BE2C (cell line): ENCODE measurements at regions not wholly inside any gene's neighbourhood (a gene's known extent, or its start where the extent isn't known, plus 50 kb on each side); places are given as distances from the start of the nearest gene placed in this dataset.

ENCODE experiments used
- DNase-seq: peaks from one replicate; pipeline ENCODE4 v3.0.0-alpha.2; 2020
- H3K27me3 ChIP-seq: fragments of 250-450 bp; sonication (Bioruptor Pico); 2 replicates; pipeline ENCODE4 v1.5.1; 2020; ENCODE audit warnings: mild to moderate bottlenecking
- H3K36me3 ChIP-seq: fragments of 250-450 bp; sonication (Bioruptor Pico); 2 replicates; pipeline ENCODE4 v1.5.1; 2020; ENCODE audit warnings: mild to moderate bottlenecking
- H3K4me1 ChIP-seq: fragments of 250-450 bp; sonication (Bioruptor Pico); 2 replicates; pipeline ENCODE4 v1.5.1; 2020
- H3K4me3 ChIP-seq: 2 replicates; pipeline ENCODE4 v1.5.1; 2011; ENCODE audit warnings: low read depth, low read length
- H3K9me3 ChIP-seq: fragments of 250-450 bp; sonication (Bioruptor Pico); 2 replicates; pipeline ENCODE4 v1.5.1; 2020
- CTCF ChIP-seq: IDR thresholded peaks from 2 replicates; pipeline ENCODE4 v1.5.1; 2012; ENCODE audit warnings: mild to moderate bottlenecking, low read depth, low read length

- H3K9me3 ChIP-seq, result no peaks in the 10 kb centered on the region
- H3K4me3 ChIP-seq, result no peak overlapping the region
- no peaks in the 10 kb centered on the region for H3K27me3 ChIP-seq
- DNase-seq, result no peak
- no peaks in the 10 kb centered on the region; the same call in 1 of the 2 replicates for H3K4me1 ChIP-seq
- TF ChIP-seq CTCF, result no peak
- no peaks in the 10 kb centered on the region for H3K36me3 ChIP-seq
Observed at GRCh38 chr11:93267383-93267782, 63.2 kb upstream of the DEUP1 start.

- no peaks in the 10 kb centered on the region for H3K27me3 ChIP-seq
- H3K4me3 ChIP-seq, result no peak overlapping the region
- no peaks in the 10 kb centered on the region; the same call in 1 of the 2 replicates for H3K4me1 ChIP-seq
- TF ChIP-seq CTCF, result no peak
- no peaks in the 10 kb centered on the region for H3K36me3 ChIP-seq
- H3K9me3 ChIP-seq, result no peaks in the 10 kb centered on the region
- no peak for DNase-seq
Observed at GRCh38 chr11:93268287-93269040, 62.1 kb upstream of the DEUP1 start.

- DNase-seq, result no peak
- TF ChIP-seq CTCF, result no peak
- H3K4me1 ChIP-seq, result no peaks in the 10 kb centered on the region; the same call in 1 of the 2 replicates
- no peaks in the 10 kb centered on the region for H3K27me3 ChIP-seq
- no peaks in the 10 kb centered on the region for H3K36me3 ChIP-seq
- H3K9me3 ChIP-seq, result no peaks in the 10 kb centered on the region
- H3K4me3 ChIP-seq, result no peak overlapping the region
Observed at GRCh38 chr11:93271596-93271995, 58.9 kb upstream of the DEUP1 start.

GRCh38 chr11:93274851-93275250, 55.7 kb upstream of the DEUP1 start:
- no peaks in the 10 kb centered on the region for H3K4me1 ChIP-seq
- H3K9me3 ChIP-seq, result no peaks in the 10 kb centered on the region
- TF ChIP-seq CTCF, result no peak
- DNase-seq, result no peak
- no peaks in the 10 kb centered on the region for H3K27me3 ChIP-seq
- H3K4me3 ChIP-seq, result no peak overlapping the region
- no peaks in the 10 kb centered on the region for H3K36me3 ChIP-seq

- no peak overlapping the region for H3K4me3 ChIP-seq
- no peak for TF ChIP-seq CTCF
- H3K4me1 ChIP-seq, result peaks cover 5% of the 10 kb centered on the region
- no peaks in the 10 kb centered on the region for H3K36me3 ChIP-seq
- H3K9me3 ChIP-seq, result no peaks in the 10 kb centered on the region
- no peaks in the 10 kb centered on the region for H3K27me3 ChIP-seq
- no peak for DNase-seq
Observed at GRCh38 chr11:93278976-93279375, 51.6 kb upstream of the DEUP1 start.

- no peaks in the 10 kb centered on the region for H3K27me3 ChIP-seq
- DNase-seq, result no peak
- H3K4me3 ChIP-seq, result no peak overlapping the region
- peaks cover 5% of the 10 kb centered on the region for H3K4me1 ChIP-seq
- no peak for TF ChIP-seq CTCF
- H3K9me3 ChIP-seq, result no peaks in the 10 kb centered on the region
- no peaks in the 10 kb centered on the region for H3K36me3 ChIP-seq
Observed at GRCh38 chr11:93279851-93280347, 50.6 kb upstream of the DEUP1 start.
